ENCODE measurements at regions not wholly inside any gene's neighbourhood (a gene's known extent, or its start where the extent isn't known, plus 50 kb on each side); places are given as distances from the start of the nearest gene placed in this dataset.

DNA sequence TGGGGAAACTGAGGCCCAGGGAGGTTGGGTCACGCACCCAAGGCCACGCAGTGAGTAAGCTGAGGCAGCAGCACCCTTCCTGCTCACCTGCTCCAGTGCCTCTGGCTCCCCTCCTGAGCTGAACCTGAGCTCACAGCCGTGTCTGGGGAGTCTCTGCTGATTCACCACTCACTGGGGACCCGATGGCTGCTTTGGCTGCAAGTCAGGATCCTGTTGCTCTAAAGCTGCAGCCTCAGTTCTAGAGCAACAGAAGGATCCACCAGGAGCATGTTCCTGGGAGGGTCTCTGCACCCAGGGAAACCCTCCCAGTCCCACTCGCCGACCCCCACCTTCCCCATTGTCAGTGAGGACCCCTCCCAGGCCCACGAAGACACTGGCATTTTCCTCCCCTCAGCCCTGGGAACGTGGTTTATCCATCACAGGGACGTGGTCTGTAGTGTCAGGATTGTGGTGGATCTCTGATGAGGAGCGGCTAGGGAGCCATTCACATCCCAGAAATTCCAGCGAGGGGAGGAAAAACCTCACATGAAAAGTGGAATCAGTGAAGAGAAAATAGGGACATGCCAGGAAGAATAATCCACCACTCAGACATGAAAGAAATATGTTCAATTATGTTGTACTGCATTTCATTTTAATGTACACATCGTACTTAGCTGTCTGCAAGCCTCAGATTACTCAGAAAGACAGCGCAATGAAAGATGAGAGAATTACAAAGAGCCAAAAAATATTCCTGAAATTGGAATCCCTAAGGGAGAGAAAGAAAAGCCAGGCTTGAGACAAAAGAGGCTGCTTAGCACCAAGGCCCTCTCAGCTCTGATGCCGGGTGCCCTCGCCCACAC, 447.2 kb downstream of the MATN1 start:
- Histone ChIP-seq H3K27ac (ENCODE audit: low read length) (peak overlapping the region; percentile 68), H3K9me2 (ENCODE audit: insufficient read depth, low read length) (no peaks in the 10 kb centered on the region), H3K79me2 (replicated peaks; ENCODE audit: insufficient read depth, low read length) (no peaks in the 10 kb centered on the region), H4K20me1 (ENCODE audit: insufficient read depth) (no peaks in the 10 kb centered on the region), H3F3A (ENCODE audit: insufficient read depth, low read length, poor library complexity, severe bottlenecking) (no peaks in the 10 kb centered on the region), H3K4me3 (ENCODE audit: low read length) (no peak overlapping the region), H2AFZ (ENCODE audit: low read depth, low read length) (no peak overlapping the region), H3K36me3 (ENCODE audit: insufficient read depth, low read length) (no peaks in the 10 kb centered on the region), H3K4me2 (ENCODE audit: low read length) (no peak overlapping the region), H3K9ac (ENCODE audit: low read length) (peak overlapping the region; percentile 35), H3K27me3 (ENCODE audit: insufficient read depth, low read depth, low read length) (no peaks in the 10 kb centered on the region), H3K9me3 (ENCODE audit: low read length) (no peaks in the 10 kb centered on the region)
- TF ChIP-seq MXI1 (conservative IDR thresholded peaks at IDR 0.05; ENCODE audit: poor library complexity, severe bottlenecking) (no peak), RAD21 (conservative IDR thresholded peaks at IDR 0.05) (no peak), POLR2AphosphoS5 (IDR thresholded peaks at IDR 0.05) (peak; percentile 68), EP300 (conservative IDR thresholded peaks at IDR 0.05; ENCODE audit: poor library complexity, severe bottlenecking) (peak; percentile 67)
- TF ChIP-seq, protein P1, sequence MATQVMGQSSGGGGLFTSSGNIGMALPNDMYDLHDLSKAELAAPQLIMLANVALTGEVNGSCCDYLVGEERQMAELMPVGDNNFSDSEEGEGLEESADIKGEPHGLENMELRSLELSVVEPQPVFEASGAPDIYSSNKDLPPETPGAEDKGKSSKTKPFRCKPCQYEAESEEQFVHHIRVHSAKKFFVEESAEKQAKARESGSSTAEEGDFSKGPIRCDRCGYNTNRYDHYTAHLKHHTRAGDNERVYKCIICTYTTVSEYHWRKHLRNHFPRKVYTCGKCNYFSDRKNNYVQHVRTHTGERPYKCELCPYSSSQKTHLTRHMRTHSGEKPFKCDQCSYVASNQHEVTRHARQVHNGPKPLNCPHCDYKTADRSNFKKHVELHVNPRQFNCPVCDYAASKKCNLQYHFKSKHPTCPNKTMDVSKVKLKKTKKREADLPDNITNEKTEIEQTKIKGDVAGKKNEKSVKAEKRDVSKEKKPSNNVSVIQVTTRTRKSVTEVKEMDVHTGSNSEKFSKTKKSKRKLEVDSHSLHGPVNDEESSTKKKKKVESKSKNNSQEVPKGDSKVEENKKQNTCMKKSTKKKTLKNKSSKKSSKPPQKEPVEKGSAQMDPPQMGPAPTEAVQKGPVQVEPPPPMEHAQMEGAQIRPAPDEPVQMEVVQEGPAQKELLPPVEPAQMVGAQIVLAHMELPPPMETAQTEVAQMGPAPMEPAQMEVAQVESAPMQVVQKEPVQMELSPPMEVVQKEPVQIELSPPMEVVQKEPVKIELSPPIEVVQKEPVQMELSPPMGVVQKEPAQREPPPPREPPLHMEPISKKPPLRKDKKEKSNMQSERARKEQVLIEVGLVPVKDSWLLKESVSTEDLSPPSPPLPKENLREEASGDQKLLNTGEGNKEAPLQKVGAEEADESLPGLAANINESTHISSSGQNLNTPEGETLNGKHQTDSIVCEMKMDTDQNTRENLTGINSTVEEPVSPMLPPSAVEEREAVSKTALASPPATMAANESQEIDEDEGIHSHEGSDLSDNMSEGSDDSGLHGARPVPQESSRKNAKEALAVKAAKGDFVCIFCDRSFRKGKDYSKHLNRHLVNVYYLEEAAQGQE (IDR thresholded peaks at IDR 0.05; ENCODE audit: borderline replicate concordance) = peak; percentile 100

DNA sequence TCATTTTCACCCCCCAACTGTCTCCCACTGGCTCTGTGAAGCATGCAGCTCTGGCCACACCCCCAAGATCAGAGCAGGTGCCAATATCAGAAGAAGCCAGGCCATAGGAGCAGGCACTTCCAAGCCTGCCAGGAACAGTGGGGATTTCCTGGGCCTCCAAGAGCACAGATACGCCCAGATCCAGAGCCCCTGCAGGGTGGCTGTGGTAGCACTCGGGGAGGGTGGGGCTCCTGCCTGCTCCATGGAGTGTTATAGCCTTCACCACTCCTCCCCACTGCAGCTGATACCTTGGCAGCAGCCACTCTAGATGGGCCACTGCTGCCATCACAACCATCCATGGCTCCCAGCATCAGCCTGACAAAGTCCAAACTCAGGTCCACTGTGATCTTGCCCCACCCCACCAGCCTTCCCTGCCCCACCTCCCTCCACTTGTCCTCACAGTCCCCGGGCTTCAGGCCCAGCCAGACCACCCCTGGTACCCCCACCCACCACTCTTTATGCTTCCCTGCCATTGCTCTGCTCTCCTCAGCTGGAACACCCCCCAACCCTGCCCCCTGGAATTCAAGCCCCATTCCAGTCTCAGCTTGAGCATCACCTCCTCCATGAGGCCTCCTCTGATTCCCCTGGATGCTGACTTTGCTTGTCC, 448.3 kb downstream of the MATN1 start:
- H4K20me1 ChIP-seq (ENCODE audit: insufficient read depth) = no peaks in the 10 kb centered on the region
- no peak overlapping the region for H3K27ac ChIP-seq (ENCODE audit: low read length)

More for the DNA sequence above, 448.3 kb downstream of the MATN1 start:
- H2AFZ ChIP-seq (ENCODE audit: low read depth, low read length) = no peak overlapping the region
- no peaks in the 10 kb centered on the region for H3K79me2 ChIP-seq (replicated peaks; ENCODE audit: insufficient read depth, low read length)
- no peaks in the 10 kb centered on the region for H3F3A ChIP-seq (ENCODE audit: insufficient read depth, low read length, poor library complexity, severe bottlenecking)
- H3K9ac ChIP-seq (ENCODE audit: low read length) = no peak overlapping the region
- H3K27me3 ChIP-seq (ENCODE audit: insufficient read depth, low read depth, low read length) = no peaks in the 10 kb centered on the region
- no peak overlapping the region for H3K4me2 ChIP-seq (ENCODE audit: low read length)
- H3K4me3 ChIP-seq (ENCODE audit: low read length) = no peak overlapping the region
- TF ChIP-seq, protein P1 (IDR thresholded peaks at IDR 0.05; ENCODE audit: borderline replicate concordance) = no peak
- no peak for TF ChIP-seq POLR2AphosphoS5 (IDR thresholded peaks at IDR 0.05)
- TF ChIP-seq TAF1 (IDR thresholded peaks at IDR 0.05; ENCODE audit: low read depth) = no peak
- no peak for TF ChIP-seq SMC3 (conservative IDR thresholded peaks at IDR 0.05; ENCODE audit: poor library complexity)
- TF ChIP-seq EP300 (conservative IDR thresholded peaks at IDR 0.05; ENCODE audit: poor library complexity, severe bottlenecking) = no peak
- no peak for TF ChIP-seq RAD21 (conservative IDR thresholded peaks at IDR 0.05)
- TF ChIP-seq, protein P2, sequence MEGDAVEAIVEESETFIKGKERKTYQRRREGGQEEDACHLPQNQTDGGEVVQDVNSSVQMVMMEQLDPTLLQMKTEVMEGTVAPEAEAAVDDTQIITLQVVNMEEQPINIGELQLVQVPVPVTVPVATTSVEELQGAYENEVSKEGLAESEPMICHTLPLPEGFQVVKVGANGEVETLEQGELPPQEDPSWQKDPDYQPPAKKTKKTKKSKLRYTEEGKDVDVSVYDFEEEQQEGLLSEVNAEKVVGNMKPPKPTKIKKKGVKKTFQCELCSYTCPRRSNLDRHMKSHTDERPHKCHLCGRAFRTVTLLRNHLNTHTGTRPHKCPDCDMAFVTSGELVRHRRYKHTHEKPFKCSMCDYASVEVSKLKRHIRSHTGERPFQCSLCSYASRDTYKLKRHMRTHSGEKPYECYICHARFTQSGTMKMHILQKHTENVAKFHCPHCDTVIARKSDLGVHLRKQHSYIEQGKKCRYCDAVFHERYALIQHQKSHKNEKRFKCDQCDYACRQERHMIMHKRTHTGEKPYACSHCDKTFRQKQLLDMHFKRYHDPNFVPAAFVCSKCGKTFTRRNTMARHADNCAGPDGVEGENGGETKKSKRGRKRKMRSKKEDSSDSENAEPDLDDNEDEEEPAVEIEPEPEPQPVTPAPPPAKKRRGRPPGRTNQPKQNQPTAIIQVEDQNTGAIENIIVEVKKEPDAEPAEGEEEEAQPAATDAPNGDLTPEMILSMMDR (IDR thresholded peaks at IDR 0.05; ENCODE audit: poor library complexity, severe bottlenecking) = no peak
- no peak for TF ChIP-seq EZH2 (IDR thresholded peaks at IDR 0.05; ENCODE audit: borderline replicate concordance, insufficient read depth, low read length, poor library complexity, severe bottlenecking)
- no peak for TF ChIP-seq MXI1 (conservative IDR thresholded peaks at IDR 0.05; ENCODE audit: poor library complexity, severe bottlenecking)
- H3K9me3 ChIP-seq (ENCODE audit: low read length) = no peaks in the 10 kb centered on the region
- H3K9me2 ChIP-seq (ENCODE audit: insufficient read depth, low read length) = no peaks in the 10 kb centered on the region
- no peaks in the 10 kb centered on the region for H3K36me3 ChIP-seq (ENCODE audit: insufficient read depth, low read length)

Measured in neural cell (in vitro differentiated cells).